CD14-positive monocyte (primary cell): ENCODE measurements at regions not wholly inside any gene's neighbourhood (a gene's known extent, or its start where the extent isn't known, plus 50 kb on each side); places are given as distances from the start of the nearest gene placed in this dataset.

ENCODE experiments used
- DNase-seq, 3 donors: peaks; one replicate each; pipeline ENCODE4 v3.0.0-alpha.2; 2011 to 2022
- H2AFZ ChIP-seq: 2 replicates; pipeline ENCODE4 v1.6.0; 2012; ENCODE audit warnings: mild to moderate bottlenecking, low read depth, low read length, inconsistent platforms; ENCODE audit not compliant: insufficient read depth, poor library complexity, severe bottlenecking
- H3K27ac ChIP-seq, 2 donors: 1 replicate in 1 of 2; 2 replicates in 1 of 2; pipeline ENCODE4 v1.5.1; 2012 to 2013; ENCODE audit warnings: low read length in 2 of 2, control low read depth in 1 of 2, inconsistent platforms in 1 of 2, low read depth in 1 of 2, mild to moderate bottlenecking in 1 of 2
- H3K27me3 ChIP-seq, 2 donors: one replicate each; pipeline versions ENCODE4 v1.6.0 to v1.6.1; 2011 to 2013; ENCODE audit warnings: low read length in 2 of 2; ENCODE audit not compliant: control insufficient read depth in 2 of 2, insufficient read depth in 2 of 2
- H3K36me3 ChIP-seq, 2 donors: replicated peaks in 1 of 2; 1 replicate in 1 of 2; 2 replicates in 1 of 2; pipeline versions ENCODE4 v1.5.1 to v1.6.1; 2012 to 2013; ENCODE audit warnings: low read length in 2 of 2, control low read depth in 1 of 2, inconsistent platforms in 1 of 2, mild to moderate bottlenecking in 1 of 2; ENCODE audit not compliant: insufficient read depth in 2 of 2, control insufficient read depth in 1 of 2
- H3K4me1 ChIP-seq, 2 donors: 1 replicate in 1 of 2; 2 replicates in 1 of 2; pipeline versions ENCODE4 v1.5.1 to v1.6.1; 2012 to 2013; ENCODE audit warnings: low read length in 2 of 2, control low read depth in 1 of 2, inconsistent platforms in 1 of 2, mild to moderate bottlenecking in 1 of 2, moderate library complexity in 1 of 2; ENCODE audit not compliant: insufficient read depth in 2 of 2, control insufficient read depth in 1 of 2
- H3K4me2 ChIP-seq: replicated peaks from 2 replicates; pipeline ENCODE3; 2012; ENCODE audit warnings: low read length, moderate library complexity, mild to moderate bottlenecking; ENCODE audit not compliant: poor library complexity, severe bottlenecking; ENCODE audit errors: extremely low read depth
- H3K4me3 ChIP-seq, 3 experiments: fragments of 200-600 bp in 1 of 3; sonication (generic) in 1 of 3; replicated peaks in 1 of 3; 1 replicate in 2 of 3; 2 replicates in 1 of 3; pipeline ENCODE4 v1.5.1; 2011 to 2013; ENCODE audit warnings: low read length in 3 of 3, mild to moderate bottlenecking in 3 of 3, control low read depth in 2 of 3, low read depth in 2 of 3, inconsistent platforms in 1 of 3, moderate library complexity in 1 of 3
- H3K79me2 ChIP-seq: 2 replicates; pipeline ENCODE4 v1.6.0; 2012; ENCODE audit warnings: mild to moderate bottlenecking, control low read depth, inconsistent platforms, low read length, moderate library complexity; ENCODE audit not compliant: insufficient read depth
- H3K9ac ChIP-seq: 2 replicates; pipeline ENCODE4 v1.6.0; 2017; ENCODE audit warnings: low read length, mild to moderate bottlenecking; ENCODE audit not compliant: insufficient read depth, poor library complexity, severe bottlenecking
- H3K9me3 ChIP-seq, 2 donors: replicated peaks in 1 of 2; 1 replicate in 1 of 2; 2 replicates in 1 of 2; pipeline versions ENCODE4 v1.5.1 to v1.6.1; 2012 to 2013; ENCODE audit warnings: low read length in 2 of 2, control low read depth in 1 of 2; ENCODE audit not compliant: control insufficient read depth in 1 of 2, insufficient read depth in 1 of 2
- H4K20me1 ChIP-seq: 2 replicates; pipeline ENCODE4 v1.6.0; 2012; ENCODE audit warnings: mild to moderate bottlenecking, low read length, control low read depth, moderate library complexity; ENCODE audit not compliant: insufficient read depth
- H3K27ac Mint-ChIP-seq, 7 donors: one replicate each; pipeline ENCODE4 v1.8.0; 2020; ENCODE audit warnings: mild to moderate bottlenecking in 7 of 7, mixed read lengths in 7 of 7, moderate library complexity in 6 of 7, inconsistent platforms in 2 of 7
- H3K27me3 Mint-ChIP-seq, 3 donors: one replicate each; pipeline ENCODE4 v1.8.0; 2021 to 2022; ENCODE audit warnings: low read depth in 3 of 3, mild to moderate bottlenecking in 3 of 3, mixed read lengths in 3 of 3, moderate library complexity in 3 of 3, inconsistent platforms in 1 of 3
- H3K36me3 Mint-ChIP-seq, 2 donors: one replicate each; pipeline ENCODE4 v1.8.0; 2020; ENCODE audit warnings: mixed read lengths in 2 of 2, inconsistent platforms in 1 of 2, mild to moderate bottlenecking in 1 of 2
- H3K4me1 Mint-ChIP-seq: one replicate; pipeline ENCODE4 v1.8.0; 2020; ENCODE audit warnings: mild to moderate bottlenecking, mixed read lengths
- H3K4me3 Mint-ChIP-seq, 2 donors: one replicate each; pipeline ENCODE4 v1.8.0; 2020; ENCODE audit warnings: mild to moderate bottlenecking in 2 of 2, mixed read lengths in 2 of 2, moderate library complexity in 1 of 2
- H3K9me3 Mint-ChIP-seq, 7 donors: one replicate each; pipeline ENCODE4 v1.8.0; 2020 to 2022; ENCODE audit warnings: mixed read lengths in 7 of 7, mild to moderate bottlenecking in 6 of 7, moderate library complexity in 6 of 7, inconsistent platforms in 2 of 7
- WGBS: methylation state at CpG from one replicate; pipeline ENCODE4 v1.1.5; 2013; ENCODE audit warnings: missing lambda C conversion rate; ENCODE audit not compliant: insufficient coverage; 5-methylcytosine and 5-hydroxymethylcytosine counted together
- intact Hi-C, 2 donors: fragments of 100-400 bp; cut with micrococcal nuclease; formaldehyde crosslinking; loops; one replicate each; pipeline versions ENCODE4 v1.15.0 to v1.15.1; 2023
- TF ChIP-seq, protein P1 (sequence below): fragments of 200-600 bp; IDR thresholded peaks from one replicate; pipeline ENCODE4 v1.8.0; 2022; ENCODE audit warnings: antibody characterized with exemption, mild to moderate bottlenecking

DNA sequence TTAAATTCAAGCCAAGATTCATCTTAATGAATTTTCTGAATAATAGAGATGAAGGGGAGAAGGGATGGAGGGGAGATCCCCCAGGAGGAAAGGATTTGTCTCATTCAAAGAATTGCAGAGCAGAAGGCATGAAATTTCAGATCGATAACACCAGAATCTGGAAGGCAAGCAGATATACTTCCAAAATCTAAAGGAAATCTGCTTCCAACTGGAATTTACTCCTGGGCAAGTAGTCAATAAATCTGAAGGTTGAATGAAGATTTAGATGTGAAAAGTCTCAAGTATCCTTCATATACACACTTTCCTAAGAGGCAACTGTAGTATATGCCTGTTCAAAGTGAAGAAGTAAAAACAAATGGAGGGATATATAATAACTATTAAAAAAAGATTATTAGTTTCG, 1190.8 kb upstream of the CELF4 start:
- intact Hi-C loops = no loop called here

DNA sequence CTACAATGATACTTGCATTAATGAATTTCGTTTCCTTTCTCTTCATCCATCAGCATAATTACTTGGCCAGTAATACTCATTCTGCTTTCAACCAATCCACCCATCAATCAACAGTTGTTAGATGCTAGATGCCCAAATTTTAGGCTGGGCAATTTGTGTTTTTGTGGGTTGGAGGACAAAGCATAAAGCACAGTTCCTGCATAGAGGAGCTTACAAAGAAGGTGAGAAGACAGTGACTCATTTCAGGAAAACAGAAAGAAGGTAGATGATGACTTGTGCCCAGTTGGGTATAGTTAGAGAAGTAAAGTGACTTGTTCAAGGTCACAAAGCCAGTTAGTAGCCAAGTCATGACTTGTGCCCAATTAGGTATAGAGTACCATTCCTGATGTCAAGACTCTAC, 1186.8 kb upstream of the CELF4 start:
- no peaks in the 10 kb centered on the region for H3K27me3 ChIP-seq
- peaks cover 0 to 7% of the 10 kb centered on the region in 2 donors for H3K9me3 ChIP-seq
- peaks cover 2% of the 10 kb centered on the region for H3K4me1 Mint-ChIP-seq
- H3K27ac Mint-ChIP-seq = no peak overlapping the region
- H3K4me3 ChIP-seq = no peak overlapping the region
- no peak for DNase-seq
- H3K9ac ChIP-seq = no peak overlapping the region
- H3K36me3 ChIP-seq = no peaks in the 10 kb centered on the region
- H4K20me1 ChIP-seq = no peaks in the 10 kb centered on the region
- intact Hi-C loops = no loop called here
- H3K79me2 ChIP-seq = no peaks in the 10 kb centered on the region
- H3K27me3 Mint-ChIP-seq = no peaks in the 10 kb centered on the region
- H3K4me3 Mint-ChIP-seq = no peak overlapping the region
- no CpG with 5 or more reads among the region's 1 CpG for WGBS
- no peaks in the 10 kb centered on the region for H3K36me3 Mint-ChIP-seq
- H3K27ac ChIP-seq = no peak overlapping the region
- H3K4me1 ChIP-seq = no peaks in the 10 kb centered on the region
- TF ChIP-seq, protein P1, sequence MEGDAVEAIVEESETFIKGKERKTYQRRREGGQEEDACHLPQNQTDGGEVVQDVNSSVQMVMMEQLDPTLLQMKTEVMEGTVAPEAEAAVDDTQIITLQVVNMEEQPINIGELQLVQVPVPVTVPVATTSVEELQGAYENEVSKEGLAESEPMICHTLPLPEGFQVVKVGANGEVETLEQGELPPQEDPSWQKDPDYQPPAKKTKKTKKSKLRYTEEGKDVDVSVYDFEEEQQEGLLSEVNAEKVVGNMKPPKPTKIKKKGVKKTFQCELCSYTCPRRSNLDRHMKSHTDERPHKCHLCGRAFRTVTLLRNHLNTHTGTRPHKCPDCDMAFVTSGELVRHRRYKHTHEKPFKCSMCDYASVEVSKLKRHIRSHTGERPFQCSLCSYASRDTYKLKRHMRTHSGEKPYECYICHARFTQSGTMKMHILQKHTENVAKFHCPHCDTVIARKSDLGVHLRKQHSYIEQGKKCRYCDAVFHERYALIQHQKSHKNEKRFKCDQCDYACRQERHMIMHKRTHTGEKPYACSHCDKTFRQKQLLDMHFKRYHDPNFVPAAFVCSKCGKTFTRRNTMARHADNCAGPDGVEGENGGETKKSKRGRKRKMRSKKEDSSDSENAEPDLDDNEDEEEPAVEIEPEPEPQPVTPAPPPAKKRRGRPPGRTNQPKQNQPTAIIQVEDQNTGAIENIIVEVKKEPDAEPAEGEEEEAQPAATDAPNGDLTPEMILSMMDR = no peak
- H3K9me3 Mint-ChIP-seq = peaks cover 0 to 10% (median 8%) of the 10 kb centered on the region in 7 donors
- no peak overlapping the region for H3K4me2 ChIP-seq
- no peak overlapping the region for H2AFZ ChIP-seq

More for the DNA sequence above, 1190.8 kb upstream of the CELF4 start:
- peaks cover 0 to 18% (median 7%) of the 10 kb centered on the region in 7 donors for H3K9me3 Mint-ChIP-seq
- Histone ChIP-seq H3K27me3 (no peaks in the 10 kb centered on the region), H3K4me2 (no peak overlapping the region), H3K4me1 (no peaks in the 10 kb centered on the region), H3K4me3 (no peak overlapping the region), H2AFZ (no peak overlapping the region), H3K36me3 (no peaks in the 10 kb centered on the region), H3K27ac (no peak overlapping the region), H3K79me2 (no peaks in the 10 kb centered on the region), H3K9ac (no peak overlapping the region), H4K20me1 (no peaks in the 10 kb centered on the region), H3K9me3 (peaks cover 0 to 7% of the 10 kb centered on the region in 2 donors)
- no CpG with 5 or more reads among the region's 2 CpGs for WGBS
- H3K27ac Mint-ChIP-seq = no peak overlapping the region
- H3K27me3 Mint-ChIP-seq = no peaks in the 10 kb centered on the region
- no peak for DNase-seq
- no peaks in the 10 kb centered on the region for H3K4me1 Mint-ChIP-seq
- TF ChIP-seq, protein P1 = no peak
- H3K4me3 Mint-ChIP-seq = no peak overlapping the region
- H3K36me3 Mint-ChIP-seq = no peaks in the 10 kb centered on the region
